ENCODE measurements at regions not wholly inside any gene's neighbourhood (a gene's known extent, or its start where the extent isn't known, plus 50 kb on each side); places are given as distances from the start of the nearest gene placed in this dataset.

GRCh38 chr18:78681934-78682333 lies 297.7 kb upstream of the SALL3 start:
- TF ChIP-seq CTCF (IDR thresholded peaks at IDR 0.05; ENCODE audit: borderline replicate concordance, extremely low read depth, low read length, poor library complexity, severe bottlenecking) (no peak), EZH2 (IDR thresholded peaks at IDR 0.05; ENCODE audit: borderline replicate concordance, low read depth, low read length, severe bottlenecking) (no peak)

Data from DND-41 (cell line).